ENCODE measurements at regions not wholly inside any gene's neighbourhood (a gene's known extent, or its start where the extent isn't known, plus 50 kb on each side); places are given as distances from the start of the nearest gene placed in this dataset.

DNA sequence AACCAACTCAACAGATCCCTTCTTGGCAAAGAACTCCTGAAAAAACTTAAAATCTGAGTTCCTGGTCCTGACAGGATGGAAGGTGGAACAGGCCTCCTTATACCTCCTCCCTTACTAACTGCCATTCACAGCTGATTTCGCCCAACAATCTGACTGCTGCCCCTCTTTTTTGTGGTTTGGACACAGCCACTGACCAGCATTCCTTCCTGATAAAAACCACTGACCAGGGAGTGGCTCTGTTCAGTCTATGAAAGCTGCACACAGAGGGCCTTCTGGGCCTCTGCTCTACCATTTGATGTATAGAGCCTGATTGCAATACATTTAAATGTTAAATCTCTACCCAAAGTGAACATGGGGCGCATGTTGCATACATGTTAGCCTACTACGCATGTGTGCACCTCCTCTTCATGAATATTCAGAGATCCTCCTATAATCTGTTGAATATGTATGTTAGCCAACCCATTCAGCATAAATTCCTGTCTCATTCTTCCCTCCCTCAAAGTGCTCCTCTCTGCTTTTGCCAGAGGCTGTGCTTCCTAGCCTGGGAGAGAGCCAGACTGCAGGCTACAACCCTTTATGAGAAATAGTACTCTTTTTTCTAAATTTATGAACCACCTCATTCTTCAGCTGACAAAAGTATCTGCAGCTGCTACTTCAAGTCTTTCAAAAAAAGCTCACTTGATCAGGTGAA is 93.7 kb upstream of the MRPS30 start:
- Histone ChIP-seq H3K27ac (no peak overlapping the region), H3K36me3 (no peaks in the 10 kb centered on the region), H3K4me1 (no peaks in the 10 kb centered on the region), H3K4me3 (no peak overlapping the region), H3K27me3 (no peaks in the 10 kb centered on the region), H3K9me3 (no peaks in the 10 kb centered on the region)
- TF ChIP-seq, protein P1, sequence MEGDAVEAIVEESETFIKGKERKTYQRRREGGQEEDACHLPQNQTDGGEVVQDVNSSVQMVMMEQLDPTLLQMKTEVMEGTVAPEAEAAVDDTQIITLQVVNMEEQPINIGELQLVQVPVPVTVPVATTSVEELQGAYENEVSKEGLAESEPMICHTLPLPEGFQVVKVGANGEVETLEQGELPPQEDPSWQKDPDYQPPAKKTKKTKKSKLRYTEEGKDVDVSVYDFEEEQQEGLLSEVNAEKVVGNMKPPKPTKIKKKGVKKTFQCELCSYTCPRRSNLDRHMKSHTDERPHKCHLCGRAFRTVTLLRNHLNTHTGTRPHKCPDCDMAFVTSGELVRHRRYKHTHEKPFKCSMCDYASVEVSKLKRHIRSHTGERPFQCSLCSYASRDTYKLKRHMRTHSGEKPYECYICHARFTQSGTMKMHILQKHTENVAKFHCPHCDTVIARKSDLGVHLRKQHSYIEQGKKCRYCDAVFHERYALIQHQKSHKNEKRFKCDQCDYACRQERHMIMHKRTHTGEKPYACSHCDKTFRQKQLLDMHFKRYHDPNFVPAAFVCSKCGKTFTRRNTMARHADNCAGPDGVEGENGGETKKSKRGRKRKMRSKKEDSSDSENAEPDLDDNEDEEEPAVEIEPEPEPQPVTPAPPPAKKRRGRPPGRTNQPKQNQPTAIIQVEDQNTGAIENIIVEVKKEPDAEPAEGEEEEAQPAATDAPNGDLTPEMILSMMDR (IDR thresholded peaks at IDR 0.05), result no peak
- DNase-seq, result no peak
- intact Hi-C loops (cut with DNase I; ENCODE audit: low total_unique reads), result no loop called here

DNA sequence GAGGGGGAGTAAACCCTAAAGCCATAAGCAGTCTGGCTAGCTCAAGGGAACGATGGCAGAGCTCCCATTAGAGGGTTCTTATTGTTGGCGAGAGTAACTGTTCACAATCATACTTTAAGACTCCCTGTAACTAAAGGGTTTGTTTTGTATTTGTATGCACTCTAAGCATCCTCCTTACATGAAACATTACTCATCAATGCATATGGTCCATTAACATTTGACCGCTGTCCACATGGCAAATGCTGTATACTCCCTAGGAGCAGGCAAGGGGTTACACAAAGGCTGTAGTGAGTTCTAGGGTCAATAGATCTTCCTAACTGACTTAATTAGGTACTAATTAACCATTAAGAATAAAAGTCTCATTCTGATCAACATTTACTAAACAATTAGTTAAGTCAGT is 95.3 kb upstream of the MRPS30 start:
- H3K4me1 ChIP-seq, result no peaks in the 10 kb centered on the region
- intact Hi-C loops (cut with DNase I; ENCODE audit: low total_unique reads), result no loop called here
- H3K36me3 ChIP-seq, result no peaks in the 10 kb centered on the region
- no peak for DNase-seq
- H3K27me3 ChIP-seq, result no peaks in the 10 kb centered on the region
- no peaks in the 10 kb centered on the region for H3K9me3 ChIP-seq
- H3K27ac ChIP-seq, result no peak overlapping the region
- H3K4me3 ChIP-seq, result no peak overlapping the region
- TF ChIP-seq, protein P1 (IDR thresholded peaks at IDR 0.05), result no peak

DNA sequence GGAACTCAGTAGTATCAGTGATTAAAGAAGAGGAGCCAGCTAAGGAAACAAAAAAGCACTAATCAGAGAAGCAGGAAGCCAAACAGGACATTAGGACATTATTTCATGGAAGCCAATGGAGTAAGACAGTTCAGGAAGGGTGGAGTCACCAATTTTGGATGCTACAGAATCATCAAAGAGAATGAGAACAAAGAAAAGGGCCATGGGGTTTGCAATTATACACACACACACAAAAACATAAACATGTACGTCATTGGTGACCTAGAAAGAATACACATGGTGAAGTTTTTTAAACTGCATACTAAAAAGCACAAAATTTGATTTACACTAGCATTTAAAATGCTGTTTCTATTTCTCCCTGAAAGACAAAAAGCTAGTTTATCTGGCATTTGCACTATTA is 96.8 kb upstream of the MRPS30 start:
- Histone ChIP-seq H3K36me3 (no peaks in the 10 kb centered on the region), H3K27ac (no peak overlapping the region), H3K9me3 (no peaks in the 10 kb centered on the region), H3K4me3 (no peak overlapping the region), H3K4me1 (no peaks in the 10 kb centered on the region), H3K27me3 (no peaks in the 10 kb centered on the region)
- no peak for DNase-seq
- TF ChIP-seq, protein P1 (IDR thresholded peaks at IDR 0.05), result no peak
- intact Hi-C loops (cut with DNase I; ENCODE audit: low total_unique reads), result no loop called here

DNA sequence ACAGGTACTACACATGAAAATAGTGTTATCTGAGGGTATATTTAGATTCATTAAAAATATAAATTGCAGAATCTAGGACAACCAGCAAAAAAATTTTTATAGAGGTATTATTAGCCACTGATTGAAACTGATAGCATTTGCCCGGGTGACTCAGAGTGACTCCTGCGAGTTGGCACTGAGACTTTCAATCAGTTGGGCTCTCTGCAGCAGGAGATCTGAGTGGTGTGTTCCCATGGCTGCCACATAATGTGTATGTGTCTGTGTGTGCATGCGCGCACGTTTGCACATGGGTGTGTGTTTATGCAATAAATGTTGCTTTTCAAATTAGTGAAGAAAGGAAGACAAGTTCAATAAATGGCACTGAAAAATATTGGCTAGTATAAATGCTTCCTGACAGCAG is 100.1 kb upstream of the MRPS30 start:
- Histone ChIP-seq H3K4me3 (no peak overlapping the region), H3K27me3 (no peaks in the 10 kb centered on the region), H3K36me3 (no peaks in the 10 kb centered on the region), H3K27ac (no peak overlapping the region), H3K9me3 (no peaks in the 10 kb centered on the region), H3K4me1 (no peaks in the 10 kb centered on the region)
- intact Hi-C loops (cut with DNase I; ENCODE audit: low total_unique reads), result no loop called here
- TF ChIP-seq, protein P1 (IDR thresholded peaks at IDR 0.05), result no peak
- DNase-seq, result no peak

DNA sequence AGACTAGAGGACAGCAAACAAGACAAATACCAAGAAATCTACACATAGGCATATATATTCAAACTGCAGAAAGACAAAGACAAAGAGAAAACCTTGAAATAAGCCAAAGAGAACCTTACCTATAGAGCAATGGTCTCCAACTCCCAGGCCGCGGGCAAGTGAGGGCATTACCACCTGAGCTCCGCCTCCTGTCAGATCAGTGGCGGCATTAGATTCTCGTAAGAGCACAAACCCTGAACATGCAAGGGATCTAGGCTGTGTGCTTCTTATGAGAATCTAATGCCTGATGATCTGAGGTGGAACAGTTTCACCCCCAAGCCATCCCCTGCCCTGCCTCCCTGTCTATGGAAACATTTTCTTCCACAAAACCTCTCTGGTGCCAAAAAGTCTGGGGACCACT is 101.0 kb upstream of the MRPS30 start:
- TF ChIP-seq, protein P1 (IDR thresholded peaks at IDR 0.05), result no peak

DNA sequence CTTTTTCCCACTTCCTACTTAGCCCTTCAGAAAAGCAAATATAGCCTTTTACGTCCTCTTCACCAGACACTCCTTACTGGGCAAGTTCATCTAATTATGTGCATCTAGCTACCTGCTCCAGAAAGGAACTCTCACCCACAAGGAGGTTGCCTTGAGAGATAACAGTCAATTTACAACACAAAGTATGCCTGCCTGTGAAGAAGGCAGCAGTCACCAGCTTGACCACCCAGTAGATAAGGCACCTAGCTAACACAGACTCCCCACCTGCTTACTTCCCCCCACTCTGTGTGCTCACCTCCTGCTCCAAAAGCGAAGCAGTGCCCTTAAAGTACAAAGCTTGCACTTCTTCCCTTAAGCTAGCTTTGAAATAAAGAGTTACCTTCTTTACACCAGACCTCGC is 111.7 kb upstream of the MRPS30 start:
- no peak overlapping the region for H3K27ac ChIP-seq
- H3K9me3 ChIP-seq, result no peaks in the 10 kb centered on the region
- intact Hi-C loops (cut with DNase I; ENCODE audit: low total_unique reads), result no loop called here
- H3K36me3 ChIP-seq, result no peaks in the 10 kb centered on the region
- no peak for DNase-seq
- no peaks in the 10 kb centered on the region for H3K4me1 ChIP-seq
- TF ChIP-seq, protein P1 (IDR thresholded peaks at IDR 0.05), result no peak
- no peaks in the 10 kb centered on the region for H3K27me3 ChIP-seq
- no peak overlapping the region for H3K4me3 ChIP-seq

More for the DNA sequence above, 101.0 kb upstream of the MRPS30 start:
- Histone ChIP-seq H3K9me3 (no peaks in the 10 kb centered on the region), H3K36me3 (no peaks in the 10 kb centered on the region), H3K27ac (no peak overlapping the region), H3K4me3 (no peak overlapping the region), H3K4me1 (no peaks in the 10 kb centered on the region), H3K27me3 (no peaks in the 10 kb centered on the region)
- intact Hi-C loops (cut with DNase I; ENCODE audit: low total_unique reads), result no loop called here
- DNase-seq, result no peak
